H9 (cell line): ENCODE measurements at regions not wholly inside any gene's neighbourhood (a gene's known extent, or its start where the extent isn't known, plus 50 kb on each side); places are given as distances from the start of the nearest gene placed in this dataset.

Experiments used
- DNase-seq: peaks from one replicate; pipeline ENCODE4 v3.0.0-alpha.2; 2017
- H2AFZ ChIP-seq: one replicate; pipeline ENCODE4 v1.6.1; 2013; ENCODE audit warnings: mild to moderate bottlenecking, low read length, control low read depth, moderate library complexity
- H2AK5ac ChIP-seq: 2 replicates; pipeline ENCODE4 v1.6.1; 2013; ENCODE audit warnings: low read length, control low read depth, mixed read lengths; ENCODE audit not compliant: insufficient read length
- H2BK120ac ChIP-seq: one replicate; pipeline ENCODE4 v1.6.1; 2013; ENCODE audit warnings: low read depth, mild to moderate bottlenecking, low read length, control low read depth, inconsistent platforms; ENCODE audit not compliant: poor library complexity, severe bottlenecking
- H2BK12ac ChIP-seq: 2 replicates; pipeline ENCODE4 v1.6.1; 2013; ENCODE audit warnings: low read length, control low read depth, mixed read lengths, low read depth; ENCODE audit not compliant: insufficient read length
- H2BK15ac ChIP-seq: 2 replicates; pipeline ENCODE4 v1.6.1; 2013; ENCODE audit warnings: low read depth, low read length, control low read depth
- H2BK20ac ChIP-seq: one replicate; pipeline ENCODE4 v1.6.1; 2013; ENCODE audit warnings: low read depth, mild to moderate bottlenecking, low read length, control low read depth, inconsistent platforms; ENCODE audit not compliant: poor library complexity, severe bottlenecking
- H2BK5ac ChIP-seq: 2 replicates; pipeline ENCODE4 v1.6.1; 2013; ENCODE audit warnings: low read length, control low read depth, mixed read lengths; ENCODE audit not compliant: insufficient read length
- H3K14ac ChIP-seq: 2 replicates; pipeline ENCODE4 v1.6.1; 2013; ENCODE audit warnings: low read length, control low read depth; ENCODE audit not compliant: insufficient read depth
- H3K18ac ChIP-seq: 2 replicates; pipeline ENCODE4 v1.6.1; 2013; ENCODE audit warnings: low read depth, mild to moderate bottlenecking, mixed read lengths, low read length, control low read depth; ENCODE audit not compliant: insufficient read length
- H3K23ac ChIP-seq: 2 replicates; pipeline ENCODE4 v1.6.1; 2013; ENCODE audit warnings: low read length, control low read depth, mixed read lengths, low read depth; ENCODE audit not compliant: insufficient read length
- H3K23me2 ChIP-seq: 2 replicates; pipeline ENCODE4 v1.6.1; 2013; ENCODE audit warnings: low read depth, mild to moderate bottlenecking, mixed read lengths, low read length, control low read depth; ENCODE audit not compliant: insufficient read length, poor library complexity, severe bottlenecking
- H3K27ac ChIP-seq: 2 replicates; pipeline ENCODE4 v1.5.1; 2013; ENCODE audit warnings: low read length, control low read depth, mixed read lengths, low read depth; ENCODE audit not compliant: insufficient read length
- H3K27me3 ChIP-seq: 2 replicates; pipeline ENCODE4 v1.6.1; 2013; ENCODE audit warnings: low read length, control low read depth, inconsistent platforms; ENCODE audit not compliant: insufficient read depth
- H3K4ac ChIP-seq: 2 replicates; pipeline ENCODE4 v1.6.1; 2013; ENCODE audit warnings: low read depth, mild to moderate bottlenecking, control low read depth, inconsistent platforms, low read length, moderate library complexity
- H3K4me1 ChIP-seq: 2 replicates; pipeline ENCODE4 v1.6.1; 2013; ENCODE audit warnings: low read length, control low read depth, inconsistent platforms; ENCODE audit not compliant: insufficient read depth
- H3K4me2 ChIP-seq: 2 replicates; pipeline ENCODE4 v1.6.1; 2013; ENCODE audit warnings: low read length, control low read depth, mixed read lengths; ENCODE audit not compliant: insufficient read length, insufficient read depth
- H3K56ac ChIP-seq: 2 replicates; pipeline ENCODE4 v1.6.1; 2013; ENCODE audit warnings: low read depth, mild to moderate bottlenecking, mixed read lengths, low read length, control low read depth; ENCODE audit not compliant: insufficient read length
- H3K79me1 ChIP-seq: 2 replicates; pipeline ENCODE4 v1.6.1; 2013; ENCODE audit warnings: low read depth, mild to moderate bottlenecking, moderate library complexity, low read length, control low read depth, inconsistent platforms; ENCODE audit not compliant: insufficient read depth, poor library complexity, severe bottlenecking
- H3K79me2 ChIP-seq: 2 replicates; pipeline ENCODE4 v1.6.1; 2013; ENCODE audit warnings: low read length, control low read depth, inconsistent platforms; ENCODE audit not compliant: insufficient read depth
- H3K9ac ChIP-seq: 2 replicates; pipeline ENCODE4 v1.6.1; 2013; ENCODE audit warnings: low read length, control low read depth, mixed read lengths; ENCODE audit not compliant: insufficient read length; ENCODE audit errors: extremely low read depth
- H3K9me3 ChIP-seq: one replicate; pipeline ENCODE4 v1.6.1; 2013; ENCODE audit warnings: low read depth, low read length, inconsistent platforms; ENCODE audit not compliant: control insufficient read depth
- H3T11ph ChIP-seq: one replicate; pipeline ENCODE4 v1.6.1; 2013; ENCODE audit warnings: mild to moderate bottlenecking, low read length, control low read depth, inconsistent platforms
- H4K20me1 ChIP-seq: one replicate; pipeline ENCODE4 v1.6.1; 2013; ENCODE audit not compliant: control insufficient read depth, insufficient read length, insufficient read depth
- H4K5ac ChIP-seq: 2 replicates; pipeline ENCODE4 v1.6.1; 2013; ENCODE audit warnings: low read depth, mild to moderate bottlenecking, mixed read lengths, low read length, control low read depth; ENCODE audit not compliant: insufficient read length
- H4K8ac ChIP-seq: replicated peaks from 2 replicates; pipeline ENCODE4 v1.6.1; 2013; ENCODE audit warnings: low read length, control low read depth, mixed read lengths, low read depth; ENCODE audit not compliant: insufficient read length
- H4K91ac ChIP-seq: 2 replicates; pipeline ENCODE4 v1.6.1; 2013; ENCODE audit warnings: low read depth, mild to moderate bottlenecking, moderate library complexity, mixed read lengths, low read length, control low read depth; ENCODE audit not compliant: insufficient read length
- H3K27ac Mint-ChIP-seq, 3 experiments: 2 replicates in 2 of 3; 3 replicates in 1 of 3; pipeline ENCODE4 v1.8.0; 2020 to 2021; ENCODE audit warnings: mixed read lengths in 3 of 3, mild to moderate bottlenecking in 1 of 3, moderate library complexity in 1 of 3
- H3K27me3 Mint-ChIP-seq: 2 replicates; pipeline ENCODE4 v1.8.0; 2021; ENCODE audit warnings: low read depth, mild to moderate bottlenecking, moderate library complexity, mixed read lengths
- H3K36me3 Mint-ChIP-seq, 3 experiments: 2 replicates in 2 of 3; 3 replicates in 1 of 3; pipeline ENCODE4 v1.8.0; 2020 to 2021; ENCODE audit warnings: low read depth in 3 of 3, mixed read lengths in 3 of 3; ENCODE audit not compliant: insufficient read depth in 1 of 3
- H3K4me1 Mint-ChIP-seq, 2 experiments: 2 replicates each; pipeline ENCODE4 v1.8.0; 2020; ENCODE audit warnings: mixed read lengths in 2 of 2
- H3K4me3 Mint-ChIP-seq, 2 experiments: 2 replicates in 1 of 2; 3 replicates in 1 of 2; pipeline ENCODE4 v1.8.0; 2020 to 2021; ENCODE audit warnings: mild to moderate bottlenecking in 2 of 2, mixed read lengths in 2 of 2, moderate library complexity in 1 of 2
- H3K9me3 Mint-ChIP-seq, 2 experiments: 2 replicates in 1 of 2; 3 replicates in 1 of 2; pipeline ENCODE4 v1.8.0; 2020; ENCODE audit warnings: mild to moderate bottlenecking in 2 of 2, mixed read lengths in 2 of 2, moderate library complexity in 1 of 2
- WGBS: extraction: QIAGEN DNeasy Blood & Tissue Kit; methylation state at CpG from one replicate; pipeline ENCODE4 v1.1.7; 2013; ENCODE audit warnings: missing lambda C conversion rate, low lambda C conversion rate, mixed read lengths; ENCODE audit not compliant: insufficient read length; ENCODE audit errors: extremely low coverage; 5-methylcytosine and 5-hydroxymethylcytosine counted together
- TF ChIP-seq, protein P1 (sequence below): fragments of 200-600 bp; sonication (generic); conservative IDR thresholded peaks from 3 replicates; pipeline ENCODE4 v1.8.0; 2021; ENCODE audit warnings: antibody characterized with exemption, mild to moderate bottlenecking

DNA sequence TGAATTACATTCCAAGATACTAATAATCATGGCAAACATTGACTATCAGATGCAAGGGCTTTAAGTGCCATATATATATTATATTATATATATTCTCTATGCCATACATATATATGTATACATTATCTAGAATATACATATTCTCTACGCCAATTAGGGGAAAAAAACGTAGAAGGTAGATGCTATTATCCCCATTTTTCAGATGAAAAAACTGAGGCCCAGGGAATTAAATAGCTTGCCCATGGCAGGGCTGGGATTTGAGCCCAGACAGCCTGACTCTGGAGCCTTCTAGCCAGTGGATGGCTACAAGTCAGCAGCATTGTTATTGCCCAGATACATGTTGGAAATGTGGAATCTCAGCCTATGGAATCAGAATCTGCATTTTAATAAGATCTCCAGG lies 116.0 kb upstream of the BTG1 start:
- no peaks in the 10 kb centered on the region for H3K9me3 Mint-ChIP-seq
- no peaks in the 10 kb centered on the region for H3K36me3 Mint-ChIP-seq
- H3K4me1 Mint-ChIP-seq, result peaks cover 4% of the 10 kb centered on the region in 2 experiments; a peak in 3 of 4 replicates
- H3K27me3 ChIP-seq, result no peaks in the 10 kb centered on the region
- no peak overlapping the region for H2AK5ac ChIP-seq
- no peak overlapping the region for H3K9ac ChIP-seq
- no peaks in the 10 kb centered on the region for H3K27me3 Mint-ChIP-seq
- no peak overlapping the region for H4K91ac ChIP-seq
- no peak overlapping the region for H2BK5ac ChIP-seq
- TF ChIP-seq, protein P1, sequence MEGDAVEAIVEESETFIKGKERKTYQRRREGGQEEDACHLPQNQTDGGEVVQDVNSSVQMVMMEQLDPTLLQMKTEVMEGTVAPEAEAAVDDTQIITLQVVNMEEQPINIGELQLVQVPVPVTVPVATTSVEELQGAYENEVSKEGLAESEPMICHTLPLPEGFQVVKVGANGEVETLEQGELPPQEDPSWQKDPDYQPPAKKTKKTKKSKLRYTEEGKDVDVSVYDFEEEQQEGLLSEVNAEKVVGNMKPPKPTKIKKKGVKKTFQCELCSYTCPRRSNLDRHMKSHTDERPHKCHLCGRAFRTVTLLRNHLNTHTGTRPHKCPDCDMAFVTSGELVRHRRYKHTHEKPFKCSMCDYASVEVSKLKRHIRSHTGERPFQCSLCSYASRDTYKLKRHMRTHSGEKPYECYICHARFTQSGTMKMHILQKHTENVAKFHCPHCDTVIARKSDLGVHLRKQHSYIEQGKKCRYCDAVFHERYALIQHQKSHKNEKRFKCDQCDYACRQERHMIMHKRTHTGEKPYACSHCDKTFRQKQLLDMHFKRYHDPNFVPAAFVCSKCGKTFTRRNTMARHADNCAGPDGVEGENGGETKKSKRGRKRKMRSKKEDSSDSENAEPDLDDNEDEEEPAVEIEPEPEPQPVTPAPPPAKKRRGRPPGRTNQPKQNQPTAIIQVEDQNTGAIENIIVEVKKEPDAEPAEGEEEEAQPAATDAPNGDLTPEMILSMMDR, result no peak
- H3K27ac ChIP-seq, result no peak overlapping the region
- no peak overlapping the region for H2BK15ac ChIP-seq
- H3K4ac ChIP-seq, result no peak overlapping the region
- H2BK20ac ChIP-seq, result no peak overlapping the region
- H3K4me3 Mint-ChIP-seq, result no peak overlapping the region
- no peaks in the 10 kb centered on the region for H3K23me2 ChIP-seq
- no peak for DNase-seq
- H2AFZ ChIP-seq, result no peak overlapping the region
- H3K4me2 ChIP-seq, result no peak overlapping the region
- no peak overlapping the region for H4K5ac ChIP-seq
- no peak overlapping the region for H3K27ac Mint-ChIP-seq
- H3K18ac ChIP-seq, result no peak overlapping the region
- H4K8ac ChIP-seq, result no peak overlapping the region
- no peak overlapping the region for H2BK120ac ChIP-seq
- no peaks in the 10 kb centered on the region for H4K20me1 ChIP-seq
- H3K56ac ChIP-seq, result no peak overlapping the region
- H3K23ac ChIP-seq, result no peak overlapping the region
- H3T11ph ChIP-seq, result no peak overlapping the region
- no peaks in the 10 kb centered on the region for H3K79me1 ChIP-seq
- no peak overlapping the region for H3K14ac ChIP-seq
- H3K79me2 ChIP-seq, result no peaks in the 10 kb centered on the region
- no peak overlapping the region for H2BK12ac ChIP-seq
- H3K4me1 ChIP-seq, result no peaks in the 10 kb centered on the region
- no peaks in the 10 kb centered on the region for H3K9me3 ChIP-seq
- no CpG with 5 or more reads among the region's 2 CpGs for WGBS
